ENCODE measurements at regions not wholly inside any gene's neighbourhood (a gene's known extent, or its start where the extent isn't known, plus 50 kb on each side); places are given as distances from the start of the nearest gene placed in this dataset.
"Not testable (repeated sequence)": the region's sequence is repeated elsewhere in the genome, so short reads cannot be mapped to it uniquely, and the experiment has no call there.

DNA sequence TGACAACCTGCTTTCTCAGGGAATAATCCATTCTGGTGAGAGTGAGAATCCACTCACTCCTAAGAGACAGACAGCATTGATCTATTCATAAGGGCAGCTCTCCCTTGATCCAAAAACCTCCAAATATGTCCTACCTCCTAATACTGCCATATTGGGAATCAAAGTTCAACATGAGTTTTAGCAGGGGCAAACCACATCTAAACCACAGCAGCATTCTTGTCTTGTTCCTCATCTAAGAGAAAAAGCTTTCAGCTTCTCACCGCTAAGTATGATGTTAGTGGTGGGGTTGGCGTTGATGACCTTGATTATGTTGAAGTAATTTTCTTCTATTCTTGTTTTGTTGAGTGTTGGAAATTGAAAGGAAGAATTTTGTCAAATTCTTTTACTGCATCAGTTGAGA lies 69.6 kb downstream of the SERTM2 start:
- no peak for DNase-seq

DNA sequence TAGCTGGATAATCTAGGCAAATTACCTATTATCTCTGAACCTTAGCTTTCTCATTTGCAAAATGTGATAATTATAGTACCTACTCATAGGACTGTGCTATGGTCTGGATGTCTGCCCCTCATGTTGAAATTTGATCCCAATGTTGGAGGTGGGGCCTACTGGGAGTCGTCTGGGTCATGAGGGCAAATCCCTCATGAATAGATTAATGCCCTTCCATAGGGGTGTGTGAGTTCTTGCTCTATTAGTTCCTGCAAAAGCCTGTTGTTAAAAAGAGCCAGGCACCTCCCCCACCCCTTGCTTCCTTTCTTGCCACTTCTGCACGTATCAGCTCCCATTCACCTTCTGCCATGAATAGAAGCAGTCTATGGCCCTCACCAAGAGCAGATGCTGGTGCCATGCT lies 73.9 kb downstream of the SERTM2 start:
- DNase-seq, result peak; percentile 16

DNA sequence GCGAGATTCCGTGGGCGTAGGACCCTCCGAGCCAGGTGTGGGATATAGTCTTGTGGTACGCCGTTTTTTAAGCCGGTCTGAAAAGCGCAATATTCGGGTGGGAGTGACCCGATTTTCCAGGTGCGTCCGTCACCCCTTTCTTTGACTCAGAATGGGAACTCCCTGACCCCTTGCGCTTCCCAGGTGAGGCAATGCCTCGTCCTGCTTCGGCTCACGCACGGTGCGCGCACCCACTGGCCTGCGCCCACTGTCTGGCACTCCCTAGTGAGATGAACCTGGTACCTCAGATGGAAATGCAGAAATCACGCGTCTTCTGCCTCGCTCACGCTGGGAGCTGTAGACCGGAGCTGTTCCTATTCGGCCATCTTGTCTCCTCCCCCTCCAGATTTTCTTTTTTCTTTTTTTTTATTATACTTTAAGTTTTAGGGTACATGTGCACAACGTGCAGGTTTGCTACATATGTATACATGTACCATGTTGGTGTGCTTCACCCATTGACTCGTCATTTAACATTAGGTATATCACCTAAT lies 83.0 kb downstream of the SERTM2 start:
- DNase-seq, result not testable (repeated sequence)

DNA sequence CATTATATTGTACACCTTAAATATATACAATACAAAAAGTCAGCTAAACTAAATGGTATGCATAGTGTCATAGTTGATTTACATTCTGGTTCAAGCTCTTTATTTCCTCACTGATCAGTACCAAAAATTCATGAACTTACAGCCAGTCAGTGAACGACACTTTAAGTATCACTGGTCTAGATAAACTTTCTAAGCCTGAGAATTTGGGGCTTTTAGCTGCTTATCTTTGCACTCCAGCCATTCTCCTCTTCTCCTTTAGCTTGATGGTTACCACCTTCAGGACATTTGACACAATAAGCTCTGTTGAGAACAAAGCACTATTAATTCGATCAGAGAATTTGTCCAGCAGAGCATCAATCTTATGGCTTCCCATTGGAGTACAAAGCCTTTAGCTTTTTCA lies 83.0 kb upstream of the ALG13 start:
- DNase-seq, result no peak

DNA sequence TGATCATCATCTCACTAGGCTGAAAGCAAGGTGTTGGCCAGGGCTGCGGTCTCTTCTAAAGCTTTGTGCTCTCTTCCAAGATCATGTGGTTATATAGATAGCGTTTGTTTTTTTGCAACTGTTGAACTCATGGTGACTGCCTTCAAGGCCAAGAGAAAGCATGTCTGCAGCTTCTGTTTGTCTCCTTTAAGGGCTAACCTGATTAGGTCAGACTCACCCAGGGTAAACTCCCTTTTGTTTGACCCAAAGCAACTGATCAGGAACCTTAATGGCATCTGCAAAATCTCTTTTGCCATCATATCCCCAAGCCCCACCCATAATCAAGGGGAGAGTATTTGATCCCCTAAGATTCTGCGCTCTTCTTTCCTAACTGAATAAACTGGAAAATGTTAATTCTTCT lies 72.2 kb upstream of the ALG13 start:
- DNase-seq, result no peak

DNA sequence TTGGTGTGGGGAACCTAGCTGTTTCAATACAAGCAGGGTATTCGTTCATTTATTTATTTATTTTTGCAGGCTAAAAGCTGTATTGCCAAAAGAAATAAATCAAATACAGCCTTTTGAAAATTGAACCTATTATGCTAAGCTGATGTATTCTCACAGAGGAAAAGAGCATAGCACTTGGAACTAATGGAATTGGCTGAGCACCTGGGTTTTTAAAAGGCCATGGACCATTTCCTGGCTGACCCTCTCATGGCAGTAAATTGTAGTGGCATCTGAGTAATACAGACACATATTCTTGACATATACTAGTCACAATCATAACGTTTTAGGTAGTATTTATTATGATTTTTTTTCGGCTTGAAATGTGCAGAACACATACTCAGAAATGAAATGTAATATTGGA lies 71.8 kb upstream of the ALG13 start:
- DNase-seq, result no peak

DNA sequence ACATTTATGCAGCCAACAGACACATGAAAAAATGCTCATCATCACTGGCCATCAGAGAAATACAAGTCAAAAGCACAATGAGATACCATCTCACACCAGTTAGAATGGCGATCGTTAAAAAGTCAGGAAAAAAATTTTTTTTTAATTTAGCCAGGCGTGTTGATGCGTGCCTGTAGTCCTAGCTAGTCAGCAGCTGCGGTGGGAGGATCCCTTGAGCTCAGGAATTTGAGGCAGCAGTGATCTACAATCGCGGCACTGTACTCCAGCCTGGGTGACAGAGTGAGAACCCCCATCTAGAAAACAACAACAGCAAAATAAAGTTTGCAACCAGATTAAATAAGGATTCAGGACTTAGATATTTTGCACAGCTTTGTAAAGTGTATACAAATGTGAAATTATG lies 65.7 kb upstream of the ALG13 start:
- DNase-seq, result no peak

DNA sequence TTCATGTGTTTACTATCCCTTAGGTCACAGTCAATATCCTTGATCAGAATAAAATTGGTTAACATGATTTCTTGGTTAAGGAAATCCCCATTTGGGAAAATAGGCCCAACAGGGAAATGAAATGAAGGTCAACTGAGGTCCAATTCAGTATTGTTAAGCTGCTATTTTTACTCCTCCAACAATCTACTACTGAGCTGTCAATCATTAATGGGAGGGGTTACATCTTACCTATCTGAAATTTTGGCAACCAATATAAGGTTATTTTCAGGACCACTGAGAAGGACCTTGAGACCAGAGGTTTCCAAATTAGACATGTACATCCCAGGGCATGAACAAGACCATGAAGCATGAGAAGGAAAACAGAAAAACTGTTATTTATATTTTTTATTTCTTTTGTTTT lies 64.2 kb upstream of the ALG13 start:
- DNase-seq, result no peak

DNA sequence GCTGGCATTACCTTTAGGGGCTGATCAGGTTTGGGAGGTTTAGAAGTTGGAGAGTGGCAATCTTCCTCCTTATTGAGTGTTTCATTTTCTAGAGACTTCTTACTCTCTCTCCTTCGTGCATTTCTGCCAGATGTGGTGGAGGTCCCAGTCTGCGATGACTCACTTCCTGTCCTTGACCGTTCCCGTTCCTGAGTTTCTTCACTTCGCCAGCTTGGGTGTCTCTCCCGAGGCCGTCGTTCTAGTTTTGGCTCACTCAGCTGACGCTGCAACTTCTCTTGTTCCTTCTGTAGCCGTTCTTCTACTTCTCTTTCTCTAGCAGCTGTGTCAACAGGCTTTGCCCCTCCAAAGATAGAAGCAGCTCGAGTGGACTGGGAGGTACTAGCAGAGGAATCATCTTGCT lies 60.9 kb upstream of the ALG13 start:
- not testable (repeated sequence) for DNase-seq

DNA sequence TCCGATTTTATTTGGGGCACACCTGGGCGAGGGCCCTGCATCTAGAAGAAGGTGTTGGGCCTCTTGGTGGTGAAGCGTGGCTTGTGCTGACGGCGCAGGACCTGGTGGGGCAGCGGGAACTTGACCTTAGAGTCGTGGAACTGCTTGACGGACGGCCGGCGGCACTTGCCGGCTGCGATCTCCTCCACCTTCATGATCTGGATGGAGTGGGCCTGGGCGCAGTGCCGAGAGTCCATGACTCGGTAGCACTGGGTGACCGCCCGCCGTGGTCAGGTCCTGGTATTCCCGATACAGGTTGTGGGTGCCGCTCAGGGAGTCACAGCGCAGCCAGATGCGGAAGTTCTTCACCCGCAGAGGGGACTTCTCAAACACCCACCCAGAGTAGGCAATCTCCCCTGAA lies 56.8 kb upstream of the ALG13 start:
- DNase-seq, result no peak

DNA sequence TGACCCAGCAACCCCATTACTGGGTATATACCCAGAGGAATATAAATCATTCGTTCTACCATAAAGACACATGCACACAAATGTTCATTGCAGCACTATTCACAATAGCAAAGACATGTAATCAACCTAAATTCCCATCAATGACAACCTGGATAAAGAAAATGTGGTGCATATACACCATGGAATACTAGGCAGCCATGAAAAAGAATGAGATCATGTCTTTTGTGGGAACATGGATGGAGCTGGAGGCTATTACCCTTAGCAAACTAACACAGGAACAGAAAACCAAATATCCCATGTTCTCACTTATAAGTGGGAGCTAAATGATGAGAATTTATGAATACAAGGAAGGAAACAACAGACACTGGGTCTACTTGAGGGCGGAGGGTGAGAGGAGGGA lies 53.7 kb upstream of the ALG13 start:
- not testable (repeated sequence) for DNase-seq

Measured in NCI-H1436 treated with DMSO at 0.1 percent for 48 hours (cell line).